Stimulated activated CD8-positive, alpha-beta memory T cell treated with anti-CD3 and anti-CD28 coated beads, Interleukin-4, amount 100 ng/mL, for 4 hours (primary cell): ENCODE measurements at regions not wholly inside any gene's neighbourhood (a gene's known extent, or its start where the extent isn't known, plus 50 kb on each side); places are given as distances from the start of the nearest gene placed in this dataset.
"Not testable (repeated sequence)": the region's sequence is repeated elsewhere in the genome, so short reads cannot be mapped to it uniquely, and the experiment has no call there.

Experiments used
- DNase-seq, 2 donors: peaks; one replicate each; pipeline ENCODE4 v3.0.0-alpha.2; 2020; ENCODE audit warnings: low read depth in 2 of 2, low spot score in 1 of 2

GRCh38 chr5:87650284-87650683, 237.6 kb upstream of the CCNH start:
- DNase-seq = no peak

DNA sequence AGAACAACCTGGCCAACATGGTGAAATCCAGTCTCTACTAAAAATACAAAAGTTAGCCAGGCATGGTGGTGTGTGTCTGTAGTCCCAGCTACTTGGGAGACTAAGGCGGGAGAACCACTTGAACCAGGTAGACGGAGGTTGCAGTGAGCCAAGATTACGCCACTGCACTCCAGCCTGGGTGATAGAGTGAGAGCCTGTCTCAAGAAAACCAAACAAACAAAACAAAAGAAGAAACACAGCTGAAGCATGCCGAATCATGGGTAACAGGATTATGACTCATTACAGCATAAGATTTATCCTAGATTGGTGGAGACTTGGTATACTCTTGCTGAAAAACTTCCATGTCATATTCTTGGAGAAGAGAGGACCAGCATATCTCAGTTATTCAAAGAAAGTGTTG, 236.7 kb upstream of the CCNH start:
- no peak for DNase-seq

DNA sequence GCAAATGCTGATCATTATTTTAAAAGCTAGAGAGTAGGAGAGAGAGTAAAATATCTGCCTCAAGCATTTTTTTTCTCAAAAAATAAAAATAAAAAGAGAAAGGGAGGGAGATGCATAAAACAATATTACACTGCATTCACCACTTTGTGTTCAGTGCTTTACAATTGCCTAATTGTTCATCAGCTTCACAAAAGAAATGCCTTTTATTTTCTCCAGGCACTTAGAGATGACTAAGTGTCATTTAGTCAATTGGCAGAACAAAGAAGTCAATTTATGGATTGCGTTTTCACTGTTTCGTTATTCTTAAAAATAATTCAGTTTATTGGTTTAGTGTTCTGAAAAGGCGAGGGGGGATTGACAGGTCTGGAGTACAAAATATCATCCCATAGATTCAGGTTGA, 232.5 kb upstream of the CCNH start:
- DNase-seq = no peak

GRCh38 chr5:87640902-87641301, 228.2 kb upstream of the CCNH start:
- no peak for DNase-seq

DNA sequence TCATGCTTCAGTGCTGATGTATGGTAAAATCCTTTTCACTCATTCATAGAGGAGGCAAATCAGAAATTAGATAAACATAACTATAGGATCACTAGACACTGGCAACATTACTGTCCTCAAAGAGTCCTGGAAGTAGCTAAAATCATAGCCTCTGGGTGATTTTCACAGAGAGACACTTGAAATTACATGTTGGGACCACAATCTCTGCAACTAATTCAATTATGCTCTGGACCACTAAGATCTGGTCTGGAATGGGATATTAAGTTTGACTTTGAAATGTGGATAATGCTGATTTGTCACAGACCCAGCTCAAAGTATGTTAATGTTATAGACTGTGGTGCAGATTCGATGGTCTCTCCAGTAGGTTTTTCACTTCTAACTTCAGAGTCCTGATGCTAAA, 214.6 kb upstream of the CCNH start:
- no peak for DNase-seq

- DNase-seq = no peak
Measured at GRCh38 chr5:87608385-87608784, 195.7 kb upstream of the CCNH start.

DNA sequence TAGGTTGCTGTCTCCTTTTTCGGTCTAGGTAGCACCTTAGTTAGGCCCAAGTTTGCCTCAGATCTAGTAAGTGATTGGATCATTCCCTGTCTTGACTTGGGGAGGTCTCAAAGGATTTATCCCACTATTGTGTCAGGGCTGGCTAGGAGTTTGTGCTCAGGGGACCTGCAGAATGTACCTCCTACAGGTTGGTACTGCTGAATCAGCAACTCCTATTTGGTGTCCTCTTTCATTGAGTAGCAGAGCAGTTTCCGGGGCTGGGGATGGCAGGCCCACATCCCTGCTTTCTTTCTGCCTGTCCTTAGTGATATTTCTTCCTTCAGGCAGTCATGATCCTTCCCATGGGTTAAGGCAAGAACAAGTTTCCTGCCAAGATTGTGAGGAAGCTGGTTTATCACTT, 192.9 kb upstream of the CCNH start:
- no peak for DNase-seq

DNA sequence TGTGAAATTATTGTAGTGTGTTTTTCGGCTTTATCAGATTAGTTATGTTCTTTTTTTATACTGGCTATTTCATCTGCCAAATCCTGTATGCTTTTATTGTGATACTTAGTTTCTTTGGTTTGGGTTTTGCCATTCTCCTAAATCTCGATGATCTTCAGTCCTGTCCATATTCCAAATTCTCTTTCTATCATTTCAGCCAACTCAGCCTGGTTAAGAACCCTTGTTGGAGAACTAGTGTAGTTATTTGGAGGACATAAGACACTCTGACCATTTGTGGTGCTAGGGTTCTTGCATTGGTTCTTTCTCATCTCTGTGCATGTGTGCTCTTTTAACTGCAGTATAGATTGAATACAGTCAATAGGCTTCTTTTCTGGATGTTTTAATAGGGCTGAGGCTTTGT, 187.0 kb upstream of the CCNH start:
- DNase-seq = no peak

DNA sequence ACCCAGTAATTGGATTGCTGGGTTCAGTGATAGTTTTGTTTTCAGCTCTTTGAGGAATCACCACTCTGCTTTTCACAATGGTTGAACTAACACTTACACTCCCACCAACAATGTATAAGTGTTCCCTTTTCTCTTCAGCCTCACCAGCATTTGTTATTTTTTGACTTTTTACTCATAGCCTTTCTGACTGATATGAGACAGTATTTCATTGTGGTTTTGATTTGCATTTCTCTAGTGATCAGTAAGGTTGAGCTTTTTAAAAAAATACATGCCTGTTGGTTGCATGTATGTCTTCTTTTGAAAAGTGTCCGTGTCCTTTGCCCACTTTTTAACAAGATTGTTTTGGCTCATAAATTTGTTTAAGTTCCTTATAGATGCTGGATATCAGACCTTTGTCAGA, 185.7 kb upstream of the CCNH start:
- no peak for DNase-seq

GRCh38 chr5:87594566-87594965, 181.8 kb upstream of the CCNH start:
- no peak for DNase-seq

GRCh38 chr5:87589587-87589986, 176.9 kb upstream of the CCNH start:
- DNase-seq = no peak

GRCh38 chr5:87588316-87588715, 175.6 kb upstream of the CCNH start:
- no peak for DNase-seq

- not testable (repeated sequence) for DNase-seq
Measured at GRCh38 chr5:87583704-87584103, 171.0 kb upstream of the CCNH start.

DNA sequence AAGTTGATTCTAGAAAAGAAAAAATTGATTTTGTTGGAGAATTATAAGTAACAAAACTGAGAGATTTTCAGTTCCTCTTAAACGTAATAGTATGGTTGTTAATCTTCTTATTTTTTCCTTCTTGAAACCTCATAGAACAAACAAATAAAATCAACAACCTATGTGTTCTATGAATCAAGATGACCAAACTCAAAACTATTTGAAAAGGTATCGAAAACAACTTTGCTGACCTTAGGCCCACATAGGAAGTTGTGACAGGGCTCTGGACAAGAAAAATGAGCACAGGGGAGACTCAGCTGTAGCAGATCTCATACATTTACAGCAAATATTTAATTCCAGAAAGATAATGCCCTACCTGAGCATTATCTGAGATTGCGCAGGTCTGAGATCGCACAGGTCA, 169.4 kb upstream of the CCNH start:
- DNase-seq = no peak

DNA sequence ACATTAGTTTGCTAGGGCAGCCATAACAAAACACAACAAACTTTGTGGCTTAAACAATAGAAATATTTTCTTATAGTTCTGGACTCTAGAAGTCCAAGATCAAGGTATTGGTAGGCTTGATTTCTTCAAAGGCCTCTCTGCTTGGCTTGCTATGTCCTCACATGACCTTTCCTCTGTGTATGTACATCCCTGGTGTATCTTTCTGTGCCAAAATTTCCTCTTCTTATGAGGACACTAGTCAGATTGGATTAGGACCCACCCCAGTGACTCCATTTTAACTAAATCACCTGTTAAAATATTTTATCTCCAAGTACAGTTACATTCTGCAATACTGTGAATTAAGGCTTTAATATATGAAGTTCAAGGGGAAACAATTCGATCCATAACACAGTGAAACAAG, 168.9 kb upstream of the CCNH start:
- DNase-seq = no peak

- DNase-seq = no peak
Measured at GRCh38 chr5:87579678-87580077, 166.9 kb upstream of the CCNH start.

DNA sequence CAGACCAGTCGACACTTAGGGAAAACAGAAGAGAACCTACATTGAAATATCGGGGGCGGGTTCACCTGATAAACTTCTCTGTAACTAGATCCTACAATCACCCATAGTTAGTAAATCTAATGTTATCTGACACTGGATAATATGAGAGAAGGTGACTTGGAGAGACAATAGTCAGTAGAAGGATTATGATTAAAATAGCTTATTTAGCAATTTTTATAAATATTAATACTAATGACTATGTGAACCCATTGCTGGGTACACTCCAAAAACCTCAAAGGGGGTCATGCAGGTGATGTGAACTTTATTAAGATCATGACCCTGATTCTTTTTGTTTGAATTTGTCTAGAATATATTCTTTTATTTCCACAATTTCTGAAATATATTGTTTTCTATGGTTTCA, 164.1 kb upstream of the CCNH start:
- no peak for DNase-seq

DNA sequence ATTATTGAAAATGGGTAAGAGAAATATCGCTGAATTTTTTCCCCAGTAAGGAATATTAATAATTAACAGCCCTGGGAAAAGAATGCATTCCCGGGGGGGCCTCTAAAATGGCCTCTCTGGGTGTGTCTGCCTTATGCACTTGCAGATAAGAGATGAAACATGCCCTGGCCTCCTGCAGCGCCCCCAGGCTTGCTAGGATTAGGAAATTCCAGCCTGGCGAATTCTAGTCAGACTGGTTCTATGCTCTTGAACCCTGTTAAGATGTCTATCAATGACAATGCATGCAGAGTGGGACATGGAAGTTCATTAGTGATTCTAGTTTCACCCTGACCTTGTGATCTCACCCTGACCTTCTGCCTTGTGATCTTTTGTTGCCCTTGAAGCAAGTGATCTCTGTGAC, 163.6 kb upstream of the CCNH start:
- not testable (repeated sequence) for DNase-seq

- no peak for DNase-seq
Measured at GRCh38 chr5:87574106-87574505, 161.4 kb upstream of the CCNH start.

GRCh38 chr5:87572611-87573010, 159.9 kb upstream of the CCNH start:
- no peak for DNase-seq

- DNase-seq = no peak
Measured at GRCh38 chr5:87572090-87572489, 159.4 kb upstream of the CCNH start.

DNA sequence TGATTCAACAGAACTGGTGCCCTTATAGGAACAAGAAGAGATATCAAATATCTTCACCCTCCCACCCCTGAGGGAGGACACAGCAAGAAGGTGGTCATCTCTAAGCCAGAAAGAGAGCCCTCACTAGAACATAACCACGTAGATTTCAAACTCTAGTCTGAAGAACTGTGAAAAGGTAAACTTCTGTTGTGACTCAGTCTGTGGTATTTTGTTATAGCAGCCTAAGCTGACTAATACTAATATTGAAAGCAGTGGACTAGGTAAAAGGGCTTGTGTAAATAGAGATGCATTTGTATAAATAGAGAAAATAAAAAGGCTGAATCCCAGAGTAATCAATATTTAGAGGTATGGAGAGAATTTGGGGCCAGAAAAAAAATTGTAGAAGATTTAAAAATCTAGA, 157.6 kb upstream of the CCNH start:
- DNase-seq = no peak

- no peak for DNase-seq
Measured at GRCh38 chr5:87562068-87562467, 149.3 kb upstream of the CCNH start.

DNA sequence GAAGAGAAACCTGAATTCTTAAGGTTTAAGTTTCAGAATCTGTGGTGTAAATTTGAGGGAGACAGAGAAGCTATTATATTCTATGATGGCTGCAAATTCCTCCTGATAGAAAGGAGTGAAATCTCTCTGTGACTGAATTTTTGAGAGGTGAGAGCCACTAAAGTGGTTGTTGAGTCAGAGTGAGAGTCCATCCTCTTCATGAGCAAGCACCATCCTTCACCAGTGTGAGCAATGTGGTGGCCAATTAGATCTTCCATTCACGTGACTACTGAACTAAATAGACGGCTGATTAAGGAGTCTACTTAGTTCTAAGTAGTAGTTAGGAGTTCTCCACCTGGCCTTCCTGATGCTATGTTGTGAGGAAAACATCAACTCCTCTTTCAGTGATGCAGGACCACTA, 147.8 kb upstream of the CCNH start:
- no peak for DNase-seq
